ENCODE measurements at regions not wholly inside any gene's neighbourhood (a gene's known extent, or its start where the extent isn't known, plus 50 kb on each side); places are given as distances from the start of the nearest gene placed in this dataset.

DNA sequence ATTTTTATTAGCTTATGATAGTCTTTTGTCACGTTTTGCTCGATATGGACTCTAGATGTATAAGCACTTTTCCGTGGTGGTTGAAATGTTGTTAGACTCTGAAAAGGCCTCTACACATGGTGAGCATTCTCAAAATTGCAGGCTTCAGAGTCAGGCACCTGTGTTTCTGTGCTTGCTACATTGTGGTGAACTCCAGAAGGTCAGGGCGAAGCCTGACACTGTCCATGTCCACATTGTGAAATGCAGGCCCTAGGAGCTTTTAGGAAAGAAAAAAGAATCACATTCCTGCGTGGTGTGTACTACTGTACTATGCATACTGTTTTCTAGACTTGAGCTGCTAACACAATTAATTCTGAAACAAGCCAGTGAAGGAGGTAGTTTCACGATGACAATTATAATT, 86.3 kb downstream of the HS3ST1 start:
- Mint-ChIP-seq H3K36me3 (ENCODE audit: insufficient read depth) (no peaks in the 10 kb centered on the region), H3K9me3 (no peaks in the 10 kb centered on the region), H3K27me3 (no peaks in the 10 kb centered on the region), H3K27ac (no peak overlapping the region), H3K4me1 (ENCODE audit: low read depth in 2 of 2) (no peaks in the 10 kb centered on the region), H3K4me3 (no peak overlapping the region)
- DNase-seq (no peak), ATAC-seq (replicated peaks) (no peak)

DNA sequence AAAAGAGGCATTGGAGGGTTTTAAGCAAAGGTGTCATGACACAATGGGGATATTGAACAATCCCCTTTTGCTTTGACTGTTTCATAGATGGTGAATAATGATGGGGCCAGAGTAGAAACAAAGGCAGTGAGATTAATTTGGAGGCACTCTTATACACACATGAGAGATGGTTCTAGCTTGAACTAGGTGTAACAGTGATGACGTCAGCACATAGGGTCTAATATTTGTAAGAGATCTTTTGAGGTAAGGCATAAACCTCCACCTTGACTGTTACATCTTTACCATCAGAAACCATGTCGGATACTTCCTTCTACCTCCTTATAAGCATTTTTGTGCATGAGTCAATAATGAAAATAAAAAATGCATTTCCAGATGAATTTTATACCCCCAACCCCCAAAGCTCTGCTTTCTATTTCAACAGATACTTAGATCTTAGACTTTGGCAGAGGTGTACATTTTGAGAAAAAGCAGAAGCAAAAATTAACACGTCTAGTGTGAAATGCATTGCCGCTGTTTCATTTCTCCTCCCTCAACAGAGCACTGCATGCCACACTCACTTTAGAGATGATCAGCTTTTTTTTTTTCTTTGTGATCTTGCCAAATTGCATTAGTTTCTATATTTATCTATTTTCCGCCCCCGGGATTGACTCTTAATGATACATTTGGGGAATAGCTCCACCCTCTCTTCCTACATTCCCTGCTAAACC, 87.2 kb downstream of the HS3ST1 start:
- Mint-ChIP-seq H3K9me3 (peaks cover 0 to 3% of the 10 kb centered on the region in 2 donors), H3K36me3 (ENCODE audit: insufficient read depth) (no peaks in the 10 kb centered on the region), H3K4me3 (no peak overlapping the region), H3K4me1 (ENCODE audit: low read depth in 2 of 2) (peaks cover 0 to 4% of the 10 kb centered on the region in 2 donors), H3K27me3 (peaks cover 0 to 4% of the 10 kb centered on the region in 2 donors), H3K27ac (no peak overlapping the region)
- no peak for DNase-seq
- ATAC-seq (replicated peaks), result no peak

DNA sequence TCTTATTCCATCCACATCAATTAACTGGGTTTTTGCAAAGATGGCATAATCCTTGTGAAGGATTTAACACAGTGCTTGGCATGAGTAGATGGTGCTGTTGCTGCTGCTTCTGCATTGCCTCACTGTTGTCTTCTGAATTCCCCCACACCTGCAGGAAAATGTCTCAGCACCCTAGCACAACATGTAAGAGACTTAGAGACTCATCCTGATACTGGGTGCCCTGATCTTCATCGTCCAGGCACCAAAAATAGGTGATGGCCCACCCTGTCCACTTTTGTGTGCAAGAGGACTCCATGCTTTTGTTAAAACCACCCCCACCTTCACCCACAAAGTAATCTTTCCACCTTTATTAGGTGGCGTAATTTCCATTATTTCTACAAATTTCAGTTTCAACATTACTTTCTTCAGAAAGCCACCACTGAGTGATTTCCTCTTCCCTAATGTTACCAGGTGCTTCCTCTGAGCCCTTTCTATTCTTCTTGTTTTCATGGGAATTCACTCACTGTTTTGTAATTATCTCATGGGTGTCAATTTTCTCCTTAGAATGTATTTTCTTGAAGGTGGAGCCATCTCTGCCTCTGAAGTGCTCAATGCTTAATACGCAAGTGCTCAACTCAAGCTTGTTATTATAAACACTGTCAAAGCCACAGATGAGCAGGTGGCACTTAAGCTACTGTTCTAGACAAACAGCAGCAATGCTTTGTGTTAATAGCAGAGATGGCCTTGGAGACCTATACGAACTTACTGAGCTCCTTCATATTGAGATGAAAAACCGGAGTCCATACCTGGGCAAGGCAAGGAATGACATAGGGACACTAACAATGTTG, 89.5 kb downstream of the HS3ST1 start:
- ATAC-seq (replicated peaks) (no peak), DNase-seq (no peak)
- Mint-ChIP-seq H3K4me1 (ENCODE audit: low read depth in 2 of 2) (peaks cover 0 to 4% of the 10 kb centered on the region in 2 donors), H3K9me3 (peaks cover 0 to 3% of the 10 kb centered on the region in 2 donors), H3K27me3 (peaks cover 0 to 4% of the 10 kb centered on the region in 2 donors), H3K27ac (no peak overlapping the region), H3K4me3 (no peak overlapping the region), H3K36me3 (ENCODE audit: insufficient read depth) (no peaks in the 10 kb centered on the region)

DNA sequence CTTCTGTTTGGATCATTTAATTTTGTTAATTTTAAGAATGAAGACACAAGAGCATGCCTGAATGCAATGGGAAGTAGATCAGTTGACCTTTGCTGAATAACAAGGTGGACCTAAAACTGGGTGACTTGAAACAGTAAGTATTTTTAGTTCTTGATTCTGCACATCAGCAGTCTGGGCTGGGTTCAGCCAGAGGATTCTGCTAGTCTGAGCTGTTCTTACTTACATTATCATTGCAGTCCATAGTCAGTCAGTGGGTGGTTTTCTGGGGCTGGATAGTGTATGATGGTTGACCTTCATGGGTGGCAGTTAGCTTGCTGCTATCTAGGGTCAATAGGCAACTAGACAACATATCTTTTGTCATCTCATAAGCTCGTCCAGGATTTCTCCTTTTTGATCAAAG, 91.4 kb downstream of the HS3ST1 start:
- no peaks in the 10 kb centered on the region for H3K36me3 Mint-ChIP-seq (ENCODE audit: insufficient read depth)
- H3K4me3 Mint-ChIP-seq, result no peak overlapping the region
- peaks cover 0 to 4% of the 10 kb centered on the region in 2 donors for H3K27me3 Mint-ChIP-seq
- peaks cover 0 to 3% of the 10 kb centered on the region in 2 donors for H3K9me3 Mint-ChIP-seq
- peaks cover 0 to 4% of the 10 kb centered on the region in 2 donors for H3K4me1 Mint-ChIP-seq (ENCODE audit: low read depth in 2 of 2)
- ATAC-seq (replicated peaks) (no peak), DNase-seq (no peak)
- no peak overlapping the region for H3K27ac Mint-ChIP-seq

DNA sequence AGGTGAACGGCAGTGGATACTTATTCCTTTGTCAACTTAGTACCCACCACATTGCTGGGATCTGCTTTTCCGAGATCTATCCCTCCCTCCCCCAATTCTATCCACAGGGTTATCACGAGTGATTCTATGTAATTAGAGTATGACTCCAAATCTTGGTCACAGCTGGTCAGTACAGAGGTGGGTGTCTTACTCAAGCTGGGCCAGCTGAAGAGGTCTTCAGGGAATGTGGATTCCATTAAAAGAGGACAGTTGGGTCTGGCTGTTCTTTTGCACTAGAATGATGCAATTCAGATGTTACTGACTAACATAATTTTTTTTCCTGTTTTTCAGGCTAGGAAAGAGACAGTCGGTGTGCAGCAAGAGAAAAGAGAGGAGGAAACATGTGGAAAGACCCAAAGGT, 92.3 kb downstream of the HS3ST1 start:
- DNase-seq (no peak), ATAC-seq (replicated peaks) (no peak)
- peaks cover 0 to 3% of the 10 kb centered on the region in 2 donors for H3K9me3 Mint-ChIP-seq
- H3K4me3 Mint-ChIP-seq, result no peak overlapping the region
- no peaks in the 10 kb centered on the region for H3K36me3 Mint-ChIP-seq (ENCODE audit: insufficient read depth)
- H3K4me1 Mint-ChIP-seq (ENCODE audit: low read depth in 2 of 2), result peaks cover 0 to 4% of the 10 kb centered on the region in 2 donors
- H3K27ac Mint-ChIP-seq, result no peak overlapping the region
- peaks cover 0 to 4% of the 10 kb centered on the region in 2 donors for H3K27me3 Mint-ChIP-seq

DNA sequence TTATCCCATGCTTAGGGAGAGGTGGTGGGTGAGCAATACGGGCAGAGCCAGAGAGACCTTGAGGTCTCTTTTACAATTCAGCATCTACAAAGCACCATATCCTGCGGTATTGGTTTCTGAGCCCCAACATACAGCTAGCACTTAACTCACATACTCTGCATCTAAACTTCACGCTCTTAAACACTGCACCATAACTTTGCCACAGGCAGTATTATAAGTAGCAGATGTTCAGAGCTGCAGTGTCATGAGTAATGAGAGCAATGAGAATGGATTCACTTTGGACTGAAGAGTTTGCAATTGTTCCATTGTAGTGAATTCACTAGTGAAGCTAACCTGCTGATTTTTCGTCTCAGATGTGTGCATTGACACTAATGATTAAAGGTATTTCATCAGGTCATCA, 93.8 kb downstream of the HS3ST1 start:
- Mint-ChIP-seq H3K27me3 (peaks cover 0 to 4% of the 10 kb centered on the region in 2 donors), H3K27ac (no peak overlapping the region), H3K4me3 (no peak overlapping the region), H3K4me1 (ENCODE audit: low read depth in 2 of 2) (peaks cover 0 to 4% of the 10 kb centered on the region in 2 donors), H3K9me3 (peaks cover 0 to 3% of the 10 kb centered on the region in 2 donors), H3K36me3 (ENCODE audit: insufficient read depth) (no peaks in the 10 kb centered on the region)
- DNase-seq (no peak), ATAC-seq (replicated peaks) (no peak)

DNA sequence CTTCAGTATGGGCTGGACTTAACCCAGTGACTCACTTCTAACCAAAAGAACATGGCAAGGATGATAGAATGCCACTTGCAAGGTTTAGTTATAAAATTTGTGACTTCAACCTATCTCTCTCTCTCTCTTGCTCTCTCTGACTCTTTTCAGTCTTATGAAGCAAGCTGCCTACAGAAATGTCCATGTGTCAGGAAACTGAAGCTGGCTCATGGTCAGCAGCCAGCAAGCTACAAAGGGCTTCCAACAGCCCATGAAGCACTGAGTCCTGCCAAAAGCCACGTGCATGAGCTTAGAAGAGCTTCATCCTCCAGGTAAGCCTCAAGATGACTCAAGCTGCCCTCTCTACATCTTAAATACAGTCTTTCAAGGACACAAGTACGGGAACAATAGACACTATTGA, 100.3 kb downstream of the HS3ST1 start:
- Mint-ChIP-seq H3K27ac (no peak overlapping the region), H3K36me3 (ENCODE audit: insufficient read depth) (no peaks in the 10 kb centered on the region), H3K9me3 (no peaks in the 10 kb centered on the region), H3K4me3 (no peak overlapping the region), H3K4me1 (ENCODE audit: low read depth in 2 of 2) (no peaks in the 10 kb centered on the region), H3K27me3 (no peaks in the 10 kb centered on the region)
- ATAC-seq (replicated peaks) (no peak), DNase-seq (no peak)

DNA sequence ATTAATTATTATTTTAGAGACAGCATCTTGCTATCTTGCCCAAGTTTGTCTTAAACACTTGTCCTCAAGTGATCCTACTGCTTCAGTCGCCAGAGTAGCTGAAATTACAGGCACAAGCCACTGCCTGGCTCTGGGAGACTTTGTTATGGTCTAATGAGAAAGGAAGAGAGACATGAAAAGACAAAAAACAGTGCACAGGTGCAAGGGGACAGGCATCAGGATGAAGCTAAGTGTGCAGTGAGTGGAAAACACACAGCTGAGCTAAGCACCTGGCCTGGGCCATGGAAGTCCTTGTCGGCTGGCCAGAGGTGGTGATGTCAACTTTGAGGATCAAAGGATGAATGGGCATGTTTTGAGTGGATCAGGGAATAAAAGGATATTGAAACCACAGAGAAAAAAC, 102.7 kb downstream of the HS3ST1 start:
- Mint-ChIP-seq H3K9me3 (peaks cover 5 to 7% of the 10 kb centered on the region in 2 donors), H3K27ac (no peak overlapping the region), H3K4me1 (ENCODE audit: low read depth in 2 of 2) (no peaks in the 10 kb centered on the region), H3K36me3 (ENCODE audit: insufficient read depth) (no peaks in the 10 kb centered on the region), H3K27me3 (no peaks in the 10 kb centered on the region), H3K4me3 (no peak overlapping the region)
- DNase-seq (no peak), ATAC-seq (replicated peaks) (no peak)

DNA sequence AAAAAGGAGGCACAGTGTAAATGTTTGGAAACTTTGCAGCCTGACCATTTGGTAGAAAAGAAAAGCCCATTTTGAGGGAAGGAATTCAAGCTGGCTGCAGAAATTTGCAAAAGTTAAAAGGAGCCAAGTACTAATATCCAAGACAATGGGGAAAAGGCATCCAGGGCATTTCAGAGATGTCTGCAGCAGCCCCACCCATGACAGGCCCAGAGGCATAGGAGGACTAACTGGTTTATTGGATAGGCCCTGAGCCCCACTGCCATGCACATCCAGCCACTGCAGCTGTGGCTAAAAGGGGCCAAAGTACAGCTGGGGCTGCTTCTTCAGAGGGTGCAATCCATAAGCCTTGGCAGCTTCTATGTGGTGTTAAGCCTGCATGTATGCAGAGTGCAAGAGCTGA, 104.9 kb downstream of the HS3ST1 start:
- no peak overlapping the region for H3K27ac Mint-ChIP-seq
- no peaks in the 10 kb centered on the region for H3K4me1 Mint-ChIP-seq (ENCODE audit: low read depth in 2 of 2)
- no peaks in the 10 kb centered on the region for H3K27me3 Mint-ChIP-seq
- H3K9me3 Mint-ChIP-seq, result peaks cover 7 to 8% of the 10 kb centered on the region in 2 donors
- no peaks in the 10 kb centered on the region for H3K36me3 Mint-ChIP-seq (ENCODE audit: insufficient read depth)
- ATAC-seq (replicated peaks) (no peak), DNase-seq (no peak)
- H3K4me3 Mint-ChIP-seq, result no peak overlapping the region

DNA sequence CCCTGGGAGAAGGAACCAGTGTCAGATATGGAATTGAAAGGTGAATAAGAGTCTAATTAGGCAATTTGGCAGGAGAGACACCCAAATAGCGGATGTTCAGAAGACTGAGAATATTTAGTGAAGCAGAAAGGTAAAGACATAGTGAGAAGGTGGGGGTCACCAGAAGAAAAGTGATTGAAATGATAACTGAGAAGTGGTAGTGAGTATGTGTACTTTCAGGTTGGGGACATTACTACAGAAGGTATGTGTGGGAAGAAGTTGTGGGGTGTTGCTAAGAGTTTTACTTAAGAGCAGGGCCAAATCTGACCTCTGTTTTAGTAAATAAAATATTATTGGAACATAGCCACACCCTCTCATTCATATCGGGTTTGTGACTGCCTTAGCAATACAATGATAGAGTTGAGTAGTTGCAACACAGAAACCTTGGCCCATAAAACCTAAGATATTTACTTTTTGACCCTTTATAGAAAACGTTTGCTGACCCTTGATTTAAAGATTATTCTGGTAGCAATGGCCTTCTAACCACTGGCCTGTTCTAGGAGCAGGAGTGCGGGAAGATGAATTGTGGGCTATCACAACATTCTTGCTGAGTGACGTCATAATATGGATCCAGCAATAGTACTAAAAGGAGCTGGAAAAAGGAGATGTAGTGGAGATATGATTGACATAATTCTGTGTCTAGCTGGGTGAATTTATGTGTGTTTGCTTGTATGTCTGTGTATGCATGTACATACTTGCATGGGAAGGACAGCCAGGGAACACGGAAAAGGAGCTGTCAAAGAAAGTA, 115.3 kb downstream of the HS3ST1 start:
- Mint-ChIP-seq H3K27me3 (no peaks in the 10 kb centered on the region), H3K4me1 (ENCODE audit: low read depth in 2 of 2) (no peaks in the 10 kb centered on the region), H3K4me3 (no peak overlapping the region), H3K36me3 (ENCODE audit: insufficient read depth) (no peaks in the 10 kb centered on the region), H3K27ac (no peak overlapping the region), H3K9me3 (peaks cover under 1 to 7% of the 10 kb centered on the region in 2 donors)
- no peak for DNase-seq
- no peak for ATAC-seq (replicated peaks)

DNA sequence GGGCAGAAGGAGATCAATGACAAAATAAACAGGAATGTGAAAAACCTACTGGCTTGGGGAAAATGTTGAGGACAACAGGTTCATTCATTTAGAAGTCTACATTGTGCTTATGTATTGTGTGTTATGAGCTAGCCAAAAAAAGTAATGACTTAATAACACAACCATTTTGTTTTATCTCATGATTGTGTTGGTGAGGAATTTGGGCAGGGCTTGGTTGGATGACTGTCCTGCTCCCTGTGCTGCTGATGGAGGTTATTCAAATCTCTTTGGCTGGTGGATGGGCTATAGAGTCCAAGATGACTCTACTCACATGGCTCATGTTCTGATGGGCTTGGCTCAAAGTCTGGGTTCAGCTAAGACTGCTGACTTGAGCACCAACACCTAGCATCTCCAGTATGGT, 116.3 kb downstream of the HS3ST1 start:
- DNase-seq (no peak), ATAC-seq (replicated peaks) (no peak)
- H3K27me3 Mint-ChIP-seq, result no peaks in the 10 kb centered on the region
- H3K4me3 Mint-ChIP-seq, result no peak overlapping the region
- no peaks in the 10 kb centered on the region for H3K36me3 Mint-ChIP-seq (ENCODE audit: insufficient read depth)
- H3K9me3 Mint-ChIP-seq, result peaks cover 5 to 7% of the 10 kb centered on the region in 2 donors
- H3K4me1 Mint-ChIP-seq (ENCODE audit: low read depth in 2 of 2), result no peaks in the 10 kb centered on the region
- H3K27ac Mint-ChIP-seq, result no peak overlapping the region

DNA sequence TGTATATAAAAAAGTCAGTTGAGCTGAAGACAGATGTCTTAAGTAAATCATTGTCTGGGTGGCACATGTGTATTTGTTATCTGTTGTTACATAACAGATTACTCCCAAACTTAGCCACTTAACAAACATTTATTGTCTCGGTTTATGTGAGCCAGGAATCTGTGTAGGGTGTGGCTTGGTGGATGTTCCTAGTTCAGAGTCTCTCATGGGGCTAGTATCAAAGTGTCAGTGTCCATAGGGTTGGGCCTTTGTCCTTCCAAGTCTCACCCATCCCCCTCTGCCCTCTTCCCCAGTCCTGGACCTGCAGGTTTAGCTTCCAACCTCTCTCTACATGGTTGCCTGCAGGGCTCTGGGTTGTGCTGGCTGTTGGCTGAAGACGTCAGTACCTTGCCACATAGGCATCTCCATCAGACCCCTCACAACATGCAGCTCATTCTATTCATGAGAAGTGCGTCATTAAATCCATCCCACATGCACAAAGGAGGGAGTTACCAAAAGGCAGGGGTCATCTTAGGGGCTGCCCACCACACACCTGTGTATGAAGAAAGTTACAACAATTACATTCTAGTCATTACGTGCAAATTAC, 127.5 kb downstream of the HS3ST1 start:
- H3K9me3 Mint-ChIP-seq, result peaks cover 0 to 2% of the 10 kb centered on the region in 2 donors
- no peak overlapping the region for H3K27ac Mint-ChIP-seq
- no peak for DNase-seq
- peaks cover 0 to 4% of the 10 kb centered on the region in 2 donors for H3K4me1 Mint-ChIP-seq (ENCODE audit: low read depth in 2 of 2)
- H3K27me3 Mint-ChIP-seq, result peaks cover 0 to 6% of the 10 kb centered on the region in 2 donors
- no peak overlapping the region for H3K4me3 Mint-ChIP-seq
- H3K36me3 Mint-ChIP-seq (ENCODE audit: insufficient read depth), result no peaks in the 10 kb centered on the region
- ATAC-seq (replicated peaks), result no peak

DNA sequence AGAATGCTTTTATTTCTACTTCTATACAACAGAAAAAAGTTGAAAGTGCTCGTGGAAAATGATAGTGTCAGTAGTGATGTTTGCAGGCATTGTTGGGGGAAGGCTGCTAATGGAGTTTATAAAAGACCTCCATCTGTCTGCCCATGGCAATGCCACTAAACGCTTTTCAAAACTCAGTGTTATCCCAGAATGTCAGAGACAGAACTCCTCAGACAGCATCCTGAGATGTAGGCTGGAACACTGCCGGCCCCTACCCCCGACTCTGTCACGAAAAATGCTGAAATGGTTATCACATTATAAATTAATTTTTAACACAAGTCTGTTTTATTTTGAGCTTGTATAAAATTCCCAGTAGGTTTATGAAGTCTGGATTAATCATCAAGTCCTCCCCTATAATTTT, 128.9 kb downstream of the HS3ST1 start:
- peaks cover 0 to 6% of the 10 kb centered on the region in 2 donors for H3K27me3 Mint-ChIP-seq
- H3K4me3 Mint-ChIP-seq, result no peak overlapping the region
- H3K4me1 Mint-ChIP-seq (ENCODE audit: low read depth in 2 of 2), result peaks cover 0 to 4% of the 10 kb centered on the region in 2 donors

More for the DNA sequence above, 128.9 kb downstream of the HS3ST1 start:
- peaks cover 0 to 2% of the 10 kb centered on the region in 2 donors for H3K9me3 Mint-ChIP-seq
- H3K36me3 Mint-ChIP-seq (ENCODE audit: insufficient read depth), result no peaks in the 10 kb centered on the region
- ATAC-seq (replicated peaks), result no peak
- H3K27ac Mint-ChIP-seq, result no peak overlapping the region
- DNase-seq, result no peak
